ENCODE measurements at regions not wholly inside any gene's neighbourhood (a gene's known extent, or its start where the extent isn't known, plus 50 kb on each side); places are given as distances from the start of the nearest gene placed in this dataset.
"Not testable (repeated sequence)": the region's sequence is repeated elsewhere in the genome, so short reads cannot be mapped to it uniquely, and the experiment has no call there.

DNA sequence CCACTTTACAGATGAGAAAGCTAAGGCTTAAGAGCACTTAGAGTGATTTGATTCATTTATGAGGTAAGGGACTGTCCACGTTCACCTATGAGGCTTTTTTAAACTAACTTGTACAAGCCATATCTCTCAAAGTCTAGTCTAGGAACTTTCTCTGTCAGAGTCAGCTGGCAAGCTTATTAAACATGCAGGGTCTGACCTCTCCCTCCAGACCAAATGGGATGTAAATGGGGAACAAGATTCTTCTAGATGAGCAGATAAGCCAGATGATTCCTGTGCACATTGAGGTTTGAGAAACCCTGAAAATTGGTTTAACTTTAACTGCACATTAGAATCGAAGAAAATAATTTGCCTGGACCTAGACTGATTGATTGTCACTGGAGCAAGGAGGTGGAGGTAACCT is 160.0 kb upstream of the SPRY1 start:
- H3K79me2 ChIP-seq (ENCODE audit: insufficient read depth, low read length): no peaks in the 10 kb centered on the region

DNA sequence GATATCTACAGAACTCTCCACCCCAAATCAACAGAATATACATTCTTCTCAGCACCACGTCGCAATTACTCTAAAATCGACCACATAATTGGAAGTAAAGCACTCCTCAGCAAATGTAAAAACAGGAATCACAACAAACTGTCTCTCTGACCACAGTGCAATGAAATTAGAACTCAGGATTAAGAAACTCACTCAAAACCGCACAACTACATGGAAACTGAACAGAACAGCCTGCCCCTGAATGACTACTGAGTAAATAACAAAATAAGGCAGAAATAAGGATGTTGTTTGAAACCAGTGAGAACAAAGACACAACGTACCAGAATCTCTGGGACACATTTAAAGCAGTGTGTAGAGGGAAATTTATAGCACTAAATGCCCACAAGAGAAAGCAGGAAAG is 156.3 kb upstream of the SPRY1 start:
- Histone ChIP-seq H3K4me2 (replicated peaks; ENCODE audit: extremely low read depth, low read length, poor library complexity, severe bottlenecking) (peak overlapping the region; percentile 29), H3K4me1 (ENCODE audit: control insufficient read depth in 1 of 2, insufficient read depth in 2 of 2, low read length in 2 of 2) (peaks cover 12 to 20% of the 10 kb centered on the region in 2 donors), H3K27ac (ENCODE audit: low read depth in 1 of 2, low read length in 2 of 2) (peak overlapping the region in 1 of 2 donors; percentile 68)
- H3K9ac ChIP-seq (ENCODE audit: insufficient read depth, low read length, poor library complexity, severe bottlenecking); H3K27me3 ChIP-seq (ENCODE audit: control insufficient read depth in 2 of 2, insufficient read depth in 2 of 2, low read length in 2 of 2); H3K79me2 ChIP-seq (ENCODE audit: insufficient read depth, low read length); H3K27me3 Mint-ChIP-seq (ENCODE audit: low read depth in 3 of 3); H3K9me3 Mint-ChIP-seq; H3K9me3 ChIP-seq (replicated peaks in 1 of 2; ENCODE audit: control insufficient read depth in 1 of 2, insufficient read depth in 1 of 2, low read length in 2 of 2); H3K4me3 ChIP-seq (replicated peaks in 1 of 3; ENCODE audit: low read depth in 2 of 3, low read length in 3 of 3); H3K36me3 ChIP-seq (replicated peaks in 1 of 2; ENCODE audit: control insufficient read depth in 1 of 2, insufficient read depth in 2 of 2, low read length in 2 of 2); H2AFZ ChIP-seq (ENCODE audit: insufficient read depth, low read depth, low read length, poor library complexity, severe bottlenecking); H4K20me1 ChIP-seq (ENCODE audit: insufficient read depth, low read length); H3K36me3 Mint-ChIP-seq: not testable (repeated sequence)
- Mint-ChIP-seq H3K27ac (peak overlapping the region; percentile 64 to 90 (median 87)), H3K4me1 (peaks cover 40% of the 10 kb centered on the region), H3K4me3 (peak overlapping the region; percentile 2 to 67)
- DNase-seq: peak; percentile 11 to 21 (median 14)
- WGBS (ENCODE audit: insufficient coverage): 22% methylated on average over 3 of the region's 5 CpGs
- intact Hi-C loops (cut with micrococcal nuclease): loop anchor here in 1 of 2 donors (10.0 kb wide), 1 partner anchor 115 kb away; no protein-coding TSS in a partner anchor

More for the DNA sequence above, 160.0 kb upstream of the SPRY1 start:
- Histone ChIP-seq H3K36me3 (replicated peaks in 1 of 2; ENCODE audit: control insufficient read depth in 1 of 2, insufficient read depth in 2 of 2, low read length in 2 of 2) (no peaks in the 10 kb centered on the region), H3K9me3 (replicated peaks in 1 of 2; ENCODE audit: control insufficient read depth in 1 of 2, insufficient read depth in 1 of 2, low read length in 2 of 2) (no peaks in the 10 kb centered on the region), H3K4me2 (replicated peaks; ENCODE audit: extremely low read depth, low read length, poor library complexity, severe bottlenecking) (no peak overlapping the region), H3K27me3 (ENCODE audit: control insufficient read depth in 2 of 2, insufficient read depth in 2 of 2, low read length in 2 of 2) (no peaks in the 10 kb centered on the region), H3K4me3 (replicated peaks in 1 of 3; ENCODE audit: low read depth in 2 of 3, low read length in 3 of 3) (no peak overlapping the region), H3K9ac (ENCODE audit: insufficient read depth, low read length, poor library complexity, severe bottlenecking) (no peak overlapping the region), H2AFZ (ENCODE audit: insufficient read depth, low read depth, low read length, poor library complexity, severe bottlenecking) (no peak overlapping the region), H3K4me1 (ENCODE audit: control insufficient read depth in 1 of 2, insufficient read depth in 2 of 2, low read length in 2 of 2) (peaks cover 32 to 40% of the 10 kb centered on the region in 2 donors), H3K27ac (ENCODE audit: low read depth in 1 of 2, low read length in 2 of 2) (no peak overlapping the region), H4K20me1 (ENCODE audit: insufficient read depth, low read length) (no peaks in the 10 kb centered on the region)
- WGBS (ENCODE audit: insufficient coverage): no CpG with 5 or more reads among the region's 2 CpGs
- no peaks in the 10 kb centered on the region for H3K27me3 Mint-ChIP-seq (ENCODE audit: low read depth in 3 of 3)
- H3K9me3 Mint-ChIP-seq: peaks cover 0 to 5% (median 2%) of the 10 kb centered on the region in 7 donors
- peaks cover 0 to 2% of the 10 kb centered on the region in 2 donors for H3K36me3 Mint-ChIP-seq
- no peak for DNase-seq
- H3K4me1 Mint-ChIP-seq: peaks cover 57% of the 10 kb centered on the region
- intact Hi-C loops (cut with micrococcal nuclease): no loop called here
- no peak overlapping the region for H3K4me3 Mint-ChIP-seq
- TF ChIP-seq, protein P1, sequence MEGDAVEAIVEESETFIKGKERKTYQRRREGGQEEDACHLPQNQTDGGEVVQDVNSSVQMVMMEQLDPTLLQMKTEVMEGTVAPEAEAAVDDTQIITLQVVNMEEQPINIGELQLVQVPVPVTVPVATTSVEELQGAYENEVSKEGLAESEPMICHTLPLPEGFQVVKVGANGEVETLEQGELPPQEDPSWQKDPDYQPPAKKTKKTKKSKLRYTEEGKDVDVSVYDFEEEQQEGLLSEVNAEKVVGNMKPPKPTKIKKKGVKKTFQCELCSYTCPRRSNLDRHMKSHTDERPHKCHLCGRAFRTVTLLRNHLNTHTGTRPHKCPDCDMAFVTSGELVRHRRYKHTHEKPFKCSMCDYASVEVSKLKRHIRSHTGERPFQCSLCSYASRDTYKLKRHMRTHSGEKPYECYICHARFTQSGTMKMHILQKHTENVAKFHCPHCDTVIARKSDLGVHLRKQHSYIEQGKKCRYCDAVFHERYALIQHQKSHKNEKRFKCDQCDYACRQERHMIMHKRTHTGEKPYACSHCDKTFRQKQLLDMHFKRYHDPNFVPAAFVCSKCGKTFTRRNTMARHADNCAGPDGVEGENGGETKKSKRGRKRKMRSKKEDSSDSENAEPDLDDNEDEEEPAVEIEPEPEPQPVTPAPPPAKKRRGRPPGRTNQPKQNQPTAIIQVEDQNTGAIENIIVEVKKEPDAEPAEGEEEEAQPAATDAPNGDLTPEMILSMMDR (IDR thresholded peaks at IDR 0.05): no peak
- no peak overlapping the region for H3K27ac Mint-ChIP-seq

DNA sequence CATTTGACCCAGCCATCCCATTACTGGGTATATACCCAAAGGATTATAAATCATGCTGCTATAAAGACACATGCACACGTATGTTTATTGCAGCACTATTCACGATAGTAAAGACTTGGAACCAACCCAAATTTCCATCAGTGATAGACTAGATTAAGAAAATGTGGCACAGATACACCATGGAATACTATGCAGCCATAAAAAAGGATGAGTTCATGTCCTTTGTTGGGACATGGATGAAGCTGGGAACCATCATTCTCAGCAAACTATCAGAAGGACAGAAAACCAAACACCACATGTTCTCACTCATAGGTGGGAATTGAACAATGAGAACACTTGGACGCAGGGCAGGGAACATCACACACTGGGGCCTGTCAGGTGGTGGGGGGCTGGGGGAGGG is 153.4 kb upstream of the SPRY1 start:
- not testable (repeated sequence) for H3K27me3 ChIP-seq (ENCODE audit: control insufficient read depth in 2 of 2, insufficient read depth in 2 of 2, low read length in 2 of 2); H3K27ac ChIP-seq (ENCODE audit: low read depth in 1 of 2, low read length in 2 of 2); H2AFZ ChIP-seq (ENCODE audit: insufficient read depth, low read depth, low read length, poor library complexity, severe bottlenecking); H3K27ac Mint-ChIP-seq; H3K4me3 Mint-ChIP-seq; H3K9me3 Mint-ChIP-seq; H3K36me3 ChIP-seq (replicated peaks in 1 of 2; ENCODE audit: control insufficient read depth in 1 of 2, insufficient read depth in 2 of 2, low read length in 2 of 2); H4K20me1 ChIP-seq (ENCODE audit: insufficient read depth, low read length); H3K36me3 Mint-ChIP-seq; H3K9ac ChIP-seq (ENCODE audit: insufficient read depth, low read length, poor library complexity, severe bottlenecking); H3K4me2 ChIP-seq (replicated peaks; ENCODE audit: extremely low read depth, low read length, poor library complexity, severe bottlenecking); DNase-seq; H3K4me3 ChIP-seq (replicated peaks in 1 of 3; ENCODE audit: low read depth in 2 of 3, low read length in 3 of 3); H3K27me3 Mint-ChIP-seq (ENCODE audit: low read depth in 3 of 3); H3K79me2 ChIP-seq (ENCODE audit: insufficient read depth, low read length); H3K9me3 ChIP-seq (replicated peaks in 1 of 2; ENCODE audit: control insufficient read depth in 1 of 2, insufficient read depth in 1 of 2, low read length in 2 of 2)
- no CpG with 5 or more reads among the region's 3 CpGs for WGBS (ENCODE audit: insufficient coverage)
- H3K4me1 ChIP-seq (ENCODE audit: control insufficient read depth in 1 of 2, insufficient read depth in 2 of 2, low read length in 2 of 2): peaks cover 12 to 23% of the 10 kb centered on the region in 2 donors
- intact Hi-C loops (cut with micrococcal nuclease): loop anchor here in 1 of 2 donors (10.0 kb wide), 1 partner anchor 112 kb away; no protein-coding TSS in a partner anchor
- H3K4me1 Mint-ChIP-seq: peaks cover 40% of the 10 kb centered on the region
